GM23338 (cell line): ENCODE measurements at regions not wholly inside any gene's neighbourhood (a gene's known extent, or its start where the extent isn't known, plus 50 kb on each side); places are given as distances from the start of the nearest gene placed in this dataset.

Experiments used
- ATAC-seq: fragments of 200-7000 bp; cut with Tn5 transposase; 3 replicates; pipeline ENCODE4 v1.9.1; 2020
- DNase-seq: peaks from one replicate; pipeline ENCODE4 v3.0.0-alpha.2; 2015; ENCODE audit warnings: low spot score
- H2AFZ ChIP-seq: fragments of 200-600 bp; sonication (generic); 2 replicates; pipeline ENCODE4 v1.8.0; 2016; ENCODE audit warnings: antibody characterized with exemption, mild to moderate bottlenecking, moderate library complexity
- H3F3A ChIP-seq: fragments of 200-600 bp; sonication (generic); replicated peaks from 2 replicates; pipeline ENCODE4 v1.8.0; 2017; ENCODE audit warnings: antibody characterized with exemption, mixed run types, low read depth
- H3K27ac ChIP-seq: fragments of 200-600 bp; sonication (generic); 2 replicates; pipeline ENCODE4 v1.6.1; 2016; ENCODE audit warnings: low read depth
- H3K27me3 ChIP-seq: fragments of 200-600 bp; sonication (generic); 2 replicates; pipeline ENCODE4 v1.8.0; 2016; ENCODE audit warnings: mild to moderate bottlenecking, mixed run types, moderate library complexity; ENCODE audit not compliant: insufficient read depth
- H3K36me3 ChIP-seq: fragments of 200-600 bp; sonication (generic); 2 replicates; pipeline ENCODE4 v1.8.0; 2016; ENCODE audit warnings: mild to moderate bottlenecking; ENCODE audit not compliant: insufficient read depth
- H3K4me1 ChIP-seq: fragments of 200-600 bp; sonication (generic); 2 replicates; pipeline ENCODE4 v1.8.0; 2016; ENCODE audit warnings: mild to moderate bottlenecking, moderate library complexity; ENCODE audit not compliant: insufficient read depth
- H3K4me2 ChIP-seq: fragments of 200-600 bp; sonication (generic); 2 replicates; pipeline ENCODE4 v1.7.1; 2017; ENCODE audit warnings: mixed run types
- H3K4me3 ChIP-seq: fragments of 200-600 bp; sonication (generic); 2 replicates; pipeline ENCODE4 v1.6.1; 2016; ENCODE audit warnings: mixed run types
- H3K79me2 ChIP-seq: fragments of 200-600 bp; sonication (generic); replicated peaks from 2 replicates; pipeline ENCODE4 v1.8.0; 2017; ENCODE audit warnings: mild to moderate bottlenecking; ENCODE audit not compliant: insufficient read depth
- H3K9me2 ChIP-seq: fragments of 200-600 bp; sonication (generic); 2 replicates; pipeline ENCODE4 v1.8.0; 2017; ENCODE audit not compliant: insufficient read depth
- H4K20me1 ChIP-seq: fragments of 200-600 bp; sonication (generic); replicated peaks from 2 replicates; pipeline ENCODE4 v1.8.0; 2017; ENCODE audit warnings: mild to moderate bottlenecking; ENCODE audit not compliant: insufficient read depth
- H3K27ac Mint-ChIP-seq: 2 replicates; pipeline ENCODE4 v1.8.0; 2020; ENCODE audit warnings: inconsistent platforms, mild to moderate bottlenecking, moderate library complexity, mixed read lengths
- H3K27me3 Mint-ChIP-seq: 3 replicates; pipeline ENCODE4 v1.8.0; 2022; ENCODE audit warnings: low read depth, mild to moderate bottlenecking, moderate library complexity, mixed read lengths, inconsistent platforms; ENCODE audit not compliant: insufficient read depth, poor library complexity
- H3K36me3 Mint-ChIP-seq: 3 replicates; pipeline ENCODE4 v1.8.0; 2021; ENCODE audit warnings: low read depth, mild to moderate bottlenecking, inconsistent platforms, moderate library complexity, mixed read lengths
- H3K4me1 Mint-ChIP-seq: 3 replicates; pipeline ENCODE4 v1.8.0; 2020; ENCODE audit warnings: mild to moderate bottlenecking, inconsistent platforms, mixed read lengths
- H3K4me3 Mint-ChIP-seq: 3 replicates; pipeline ENCODE4 v1.8.0; 2021; ENCODE audit warnings: moderate library complexity, mild to moderate bottlenecking, inconsistent platforms, mixed read lengths
- H3K9me3 Mint-ChIP-seq: 3 replicates; pipeline ENCODE4 v1.8.0; 2020; ENCODE audit warnings: moderate library complexity, mild to moderate bottlenecking, inconsistent platforms, mixed read lengths
- CREB1 ChIP-seq: fragments of 250-450 bp; sonication (Bioruptor Pico); IDR thresholded peaks from 2 replicates; pipeline ENCODE4 v1.5.0; 2020; ENCODE audit warnings: low read depth, mild to moderate bottlenecking, moderate library complexity
- EZH2 ChIP-seq: fragments of 200-600 bp; sonication (generic); IDR thresholded peaks from one replicate; pipeline ENCODE4 v1.8.0; 2017; ENCODE audit warnings: antibody characterized with exemption, mild to moderate bottlenecking, low read depth; ENCODE audit not compliant: unreplicated experiment
- EZH2phosphoT487 ChIP-seq: fragments of 200-600 bp; sonication (generic); IDR thresholded peaks from one replicate; pipeline ENCODE4 v1.8.1; 2018; ENCODE audit warnings: antibody characterized with exemption; ENCODE audit not compliant: unreplicated experiment
- JUNB ChIP-seq: IDR thresholded peaks from one replicate; pipeline ENCODE4 v1.6.1; 2016; ENCODE audit warnings: antibody characterized with exemption; ENCODE audit not compliant: unreplicated experiment
- NANOG ChIP-seq: IDR thresholded peaks from 2 replicates; pipeline ENCODE4 v1.6.1; 2016; ENCODE audit warnings: antibody characterized with exemption, borderline replicate concordance
- STAT1 ChIP-seq: IDR thresholded peaks from one replicate; pipeline ENCODE4 v1.6.1; 2016; ENCODE audit warnings: antibody characterized with exemption; ENCODE audit not compliant: unreplicated experiment
- ZNF114 ChIP-seq: fragments of 250-450 bp; sonication (Bioruptor Pico); IDR thresholded peaks from 2 replicates; pipeline ENCODE4 v1.5.0; 2020; ENCODE audit warnings: mild to moderate bottlenecking, moderate library complexity
- ZNF331 ChIP-seq: fragments of 250-450 bp; sonication (Bioruptor Pico); IDR thresholded peaks from 2 replicates; pipeline ENCODE4 v1.5.0; 2020; ENCODE audit warnings: low read depth, mild to moderate bottlenecking, moderate library complexity
- TF ChIP-seq, protein P1 (sequence below): fragments of 250-450 bp; sonication (Bioruptor Pico); IDR thresholded peaks from 2 replicates; pipeline ENCODE4 v1.5.0; 2020; ENCODE audit warnings: mild to moderate bottlenecking, moderate library complexity
- TF ChIP-seq, protein P2 (sequence below): IDR thresholded peaks from 2 replicates; pipeline ENCODE4 v1.6.1; 2016; ENCODE audit warnings: antibody characterized with exemption
- TF ChIP-seq, protein P3 (sequence below): IDR thresholded peaks from one replicate; pipeline ENCODE4 v1.6.1; 2018; ENCODE audit warnings: antibody characterized with exemption; ENCODE audit not compliant: unreplicated experiment

DNA sequence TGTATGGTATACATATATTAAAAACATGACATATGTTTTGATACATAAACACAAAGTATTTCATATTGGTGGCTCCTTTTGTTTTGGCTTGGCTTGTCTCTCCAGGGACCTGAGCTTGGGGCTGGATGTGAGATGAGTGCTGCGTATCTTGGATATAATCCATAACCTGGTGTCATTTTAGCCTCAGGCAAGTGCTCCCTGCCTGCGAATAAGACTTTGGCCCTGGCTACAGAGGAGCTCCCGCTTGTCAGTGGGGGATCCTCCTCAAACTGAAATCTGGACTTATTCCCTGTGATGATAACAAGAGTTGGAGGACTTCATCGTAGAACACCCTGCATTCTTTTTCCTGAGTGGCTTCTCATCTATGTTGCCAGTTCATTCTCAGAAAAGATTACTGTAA, 341.7 kb upstream of the CLINT1 start:
- no peaks in the 10 kb centered on the region for H3K36me3 ChIP-seq
- TF ChIP-seq ZNF114, result no peak
- no peak overlapping the region for H2AFZ ChIP-seq
- Mint-ChIP-seq H3K27me3 (peaks cover 4% of the 10 kb centered on the region), H3K4me1 (peaks cover 14% of the 10 kb centered on the region), H3K4me3 (no peak overlapping the region), H3K27ac (no peak overlapping the region), H3K36me3 (no peaks in the 10 kb centered on the region), H3K9me3 (no peaks in the 10 kb centered on the region)
- H3K4me2 ChIP-seq, result no peak overlapping the region
- H3K9me2 ChIP-seq, result no peaks in the 10 kb centered on the region
- no peaks in the 10 kb centered on the region for H4K20me1 ChIP-seq
- H3K27me3 ChIP-seq, result no peaks in the 10 kb centered on the region
- H3K79me2 ChIP-seq, result no peaks in the 10 kb centered on the region
- ATAC-seq, result no peak
- no peak for DNase-seq
- H3K27ac ChIP-seq, result no peak overlapping the region
- H3F3A ChIP-seq, result no peaks in the 10 kb centered on the region
- no peak overlapping the region for H3K4me3 ChIP-seq
- H3K4me1 ChIP-seq, result no peaks in the 10 kb centered on the region; the same call in 1 of the 2 replicates

DNA sequence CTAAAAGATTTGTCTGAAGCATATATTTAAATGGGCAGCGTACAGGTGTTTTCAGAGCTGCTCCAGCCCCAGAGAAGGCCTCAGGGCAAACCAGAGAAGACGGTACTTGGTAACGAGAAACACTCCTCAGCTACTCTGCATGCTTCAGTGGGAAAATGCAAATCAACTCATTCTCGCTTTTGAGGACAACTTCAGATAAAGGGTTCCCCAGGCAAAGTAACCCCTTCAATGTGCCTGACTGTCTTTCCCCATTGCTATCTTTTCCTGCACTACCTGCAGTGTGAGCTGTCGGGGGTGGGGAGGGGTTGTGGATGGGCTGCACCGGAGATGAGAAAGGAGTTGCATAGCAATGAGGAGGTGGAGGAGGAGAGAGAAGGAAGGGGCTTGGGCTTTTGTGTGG, 339.7 kb upstream of the CLINT1 start:
- no peaks in the 10 kb centered on the region for H3K36me3 Mint-ChIP-seq

More for the DNA sequence above, 339.7 kb upstream of the CLINT1 start:
- peaks cover 14% of the 10 kb centered on the region for H3K4me1 Mint-ChIP-seq
- H3K9me3 Mint-ChIP-seq, result no peaks in the 10 kb centered on the region
- H3K27me3 Mint-ChIP-seq, result peaks cover 2% of the 10 kb centered on the region
- Histone ChIP-seq H2AFZ (peak overlapping the region; percentile 35; the same call in 1 of the 2 replicates), H3K9me2 (no peaks in the 10 kb centered on the region), H3K27ac (no peak overlapping the region), H3K27me3 (no peaks in the 10 kb centered on the region), H4K20me1 (no peaks in the 10 kb centered on the region), H3K36me3 (no peaks in the 10 kb centered on the region), H3K4me2 (no peak overlapping the region; the same call in 1 of the 2 replicates), H3K79me2 (no peaks in the 10 kb centered on the region), H3F3A (no peaks in the 10 kb centered on the region), H3K4me3 (no peak overlapping the region), H3K4me1 (no peaks in the 10 kb centered on the region; the same call in 1 of the 2 replicates)
- DNase-seq (peak; percentile 32), ATAC-seq (peak; percentile 75)
- TF ChIP-seq ZNF331 (CRISPR knock-in tag) (no peak), ZNF114 (no peak), CREB1 (CRISPR knock-in tag) (no peak), STAT1 (no peak), JUNB (no peak), EZH2phosphoT487 (no peak), EZH2 (no peak), NANOG (no peak)
- TF ChIP-seq, protein P1, sequence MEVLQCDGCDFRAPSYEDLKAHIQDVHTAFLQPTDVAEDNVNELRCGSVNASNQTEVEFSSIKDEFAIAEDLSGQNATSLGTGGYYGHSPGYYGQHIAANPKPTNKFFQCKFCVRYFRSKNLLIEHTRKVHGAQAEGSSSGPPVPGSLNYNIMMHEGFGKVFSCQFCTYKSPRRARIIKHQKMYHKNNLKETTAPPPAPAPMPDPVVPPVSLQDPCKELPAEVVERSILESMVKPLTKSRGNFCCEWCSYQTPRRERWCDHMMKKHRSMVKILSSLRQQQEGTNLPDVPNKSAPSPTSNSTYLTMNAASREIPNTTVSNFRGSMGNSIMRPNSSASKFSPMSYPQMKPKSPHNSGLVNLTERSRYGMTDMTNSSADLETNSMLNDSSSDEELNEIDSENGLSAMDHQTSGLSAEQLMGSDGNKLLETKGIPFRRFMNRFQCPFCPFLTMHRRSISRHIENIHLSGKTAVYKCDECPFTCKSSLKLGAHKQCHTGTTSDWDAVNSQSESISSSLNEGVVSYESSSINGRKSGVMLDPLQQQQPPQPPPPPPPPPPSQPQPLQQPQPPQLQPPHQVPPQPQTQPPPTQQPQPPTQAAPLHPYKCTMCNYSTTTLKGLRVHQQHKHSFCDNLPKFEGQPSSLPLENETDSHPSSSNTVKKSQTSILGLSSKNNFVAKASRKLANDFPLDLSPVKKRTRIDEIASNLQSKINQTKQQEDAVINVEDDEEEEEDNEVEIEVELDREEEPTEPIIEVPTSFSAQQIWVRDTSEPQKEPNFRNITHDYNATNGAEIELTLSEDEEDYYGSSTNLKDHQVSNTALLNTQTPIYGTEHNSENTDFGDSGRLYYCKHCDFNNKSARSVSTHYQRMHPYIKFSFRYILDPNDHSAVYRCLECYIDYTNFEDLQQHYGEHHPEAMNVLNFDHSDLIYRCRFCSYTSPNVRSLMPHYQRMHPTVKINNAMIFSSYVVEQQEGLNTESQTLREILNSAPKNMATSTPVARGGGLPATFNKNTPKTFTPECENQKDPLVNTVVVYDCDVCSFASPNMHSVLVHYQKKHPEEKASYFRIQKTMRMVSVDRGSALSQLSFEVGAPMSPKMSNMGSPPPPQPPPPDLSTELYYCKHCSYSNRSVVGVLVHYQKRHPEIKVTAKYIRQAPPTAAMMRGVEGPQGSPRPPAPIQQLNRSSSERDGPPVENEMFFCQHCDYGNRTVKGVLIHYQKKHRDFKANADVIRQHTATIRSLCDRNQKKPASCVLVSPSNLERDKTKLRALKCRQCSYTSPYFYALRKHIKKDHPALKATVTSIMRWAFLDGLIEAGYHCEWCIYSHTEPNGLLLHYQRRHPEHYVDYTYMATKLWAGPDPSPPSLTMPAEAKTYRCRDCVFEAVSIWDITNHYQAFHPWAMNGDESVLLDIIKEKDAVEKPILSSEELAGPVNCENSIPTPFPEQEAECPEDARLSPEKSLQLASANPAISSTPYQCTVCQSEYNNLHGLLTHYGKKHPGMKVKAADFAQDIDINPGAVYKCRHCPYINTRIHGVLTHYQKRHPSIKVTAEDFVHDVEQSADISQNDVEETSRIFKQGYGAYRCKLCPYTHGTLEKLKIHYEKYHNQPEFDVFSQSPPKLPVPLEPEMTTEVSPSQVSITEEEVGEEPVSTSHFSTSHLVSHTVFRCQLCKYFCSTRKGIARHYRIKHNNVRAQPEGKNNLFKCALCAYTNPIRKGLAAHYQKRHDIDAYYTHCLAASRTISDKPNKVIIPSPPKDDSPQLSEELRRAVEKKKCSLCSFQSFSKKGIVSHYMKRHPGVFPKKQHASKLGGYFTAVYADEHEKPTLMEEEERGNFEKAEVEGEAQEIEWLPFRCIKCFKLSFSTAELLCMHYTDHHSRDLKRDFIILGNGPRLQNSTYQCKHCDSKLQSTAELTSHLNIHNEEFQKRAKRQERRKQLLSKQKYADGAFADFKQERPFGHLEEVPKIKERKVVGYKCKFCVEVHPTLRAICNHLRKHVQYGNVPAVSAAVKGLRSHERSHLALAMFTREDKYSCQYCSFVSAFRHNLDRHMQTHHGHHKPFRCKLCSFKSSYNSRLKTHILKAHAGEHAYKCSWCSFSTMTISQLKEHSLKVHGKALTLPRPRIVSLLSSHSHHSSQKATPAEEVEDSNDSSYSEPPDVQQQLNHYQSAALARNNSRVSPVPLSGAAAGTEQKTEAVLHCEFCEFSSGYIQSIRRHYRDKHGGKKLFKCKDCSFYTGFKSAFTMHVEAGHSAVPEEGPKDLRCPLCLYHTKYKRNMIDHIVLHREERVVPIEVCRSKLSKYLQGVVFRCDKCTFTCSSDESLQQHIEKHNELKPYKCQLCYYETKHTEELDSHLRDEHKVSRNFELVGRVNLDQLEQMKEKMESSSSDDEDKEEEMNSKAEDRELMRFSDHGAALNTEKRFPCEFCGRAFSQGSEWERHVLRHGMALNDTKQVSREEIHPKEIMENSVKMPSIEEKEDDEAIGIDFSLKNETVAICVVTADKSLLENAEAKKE (CRISPR knock-in tag), result no peak
- TF ChIP-seq, protein P2, sequence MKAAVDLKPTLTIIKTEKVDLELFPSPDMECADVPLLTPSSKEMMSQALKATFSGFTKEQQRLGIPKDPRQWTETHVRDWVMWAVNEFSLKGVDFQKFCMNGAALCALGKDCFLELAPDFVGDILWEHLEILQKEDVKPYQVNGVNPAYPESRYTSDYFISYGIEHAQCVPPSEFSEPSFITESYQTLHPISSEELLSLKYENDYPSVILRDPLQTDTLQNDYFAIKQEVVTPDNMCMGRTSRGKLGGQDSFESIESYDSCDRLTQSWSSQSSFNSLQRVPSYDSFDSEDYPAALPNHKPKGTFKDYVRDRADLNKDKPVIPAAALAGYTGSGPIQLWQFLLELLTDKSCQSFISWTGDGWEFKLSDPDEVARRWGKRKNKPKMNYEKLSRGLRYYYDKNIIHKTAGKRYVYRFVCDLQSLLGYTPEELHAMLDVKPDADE, result no peak
- TF ChIP-seq, protein P3, sequence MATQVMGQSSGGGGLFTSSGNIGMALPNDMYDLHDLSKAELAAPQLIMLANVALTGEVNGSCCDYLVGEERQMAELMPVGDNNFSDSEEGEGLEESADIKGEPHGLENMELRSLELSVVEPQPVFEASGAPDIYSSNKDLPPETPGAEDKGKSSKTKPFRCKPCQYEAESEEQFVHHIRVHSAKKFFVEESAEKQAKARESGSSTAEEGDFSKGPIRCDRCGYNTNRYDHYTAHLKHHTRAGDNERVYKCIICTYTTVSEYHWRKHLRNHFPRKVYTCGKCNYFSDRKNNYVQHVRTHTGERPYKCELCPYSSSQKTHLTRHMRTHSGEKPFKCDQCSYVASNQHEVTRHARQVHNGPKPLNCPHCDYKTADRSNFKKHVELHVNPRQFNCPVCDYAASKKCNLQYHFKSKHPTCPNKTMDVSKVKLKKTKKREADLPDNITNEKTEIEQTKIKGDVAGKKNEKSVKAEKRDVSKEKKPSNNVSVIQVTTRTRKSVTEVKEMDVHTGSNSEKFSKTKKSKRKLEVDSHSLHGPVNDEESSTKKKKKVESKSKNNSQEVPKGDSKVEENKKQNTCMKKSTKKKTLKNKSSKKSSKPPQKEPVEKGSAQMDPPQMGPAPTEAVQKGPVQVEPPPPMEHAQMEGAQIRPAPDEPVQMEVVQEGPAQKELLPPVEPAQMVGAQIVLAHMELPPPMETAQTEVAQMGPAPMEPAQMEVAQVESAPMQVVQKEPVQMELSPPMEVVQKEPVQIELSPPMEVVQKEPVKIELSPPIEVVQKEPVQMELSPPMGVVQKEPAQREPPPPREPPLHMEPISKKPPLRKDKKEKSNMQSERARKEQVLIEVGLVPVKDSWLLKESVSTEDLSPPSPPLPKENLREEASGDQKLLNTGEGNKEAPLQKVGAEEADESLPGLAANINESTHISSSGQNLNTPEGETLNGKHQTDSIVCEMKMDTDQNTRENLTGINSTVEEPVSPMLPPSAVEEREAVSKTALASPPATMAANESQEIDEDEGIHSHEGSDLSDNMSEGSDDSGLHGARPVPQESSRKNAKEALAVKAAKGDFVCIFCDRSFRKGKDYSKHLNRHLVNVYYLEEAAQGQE, result no peak
- no peak overlapping the region for H3K4me3 Mint-ChIP-seq
- no peak overlapping the region for H3K27ac Mint-ChIP-seq
